ENCODE measurements at regions not wholly inside any gene's neighbourhood (a gene's known extent, or its start where the extent isn't known, plus 50 kb on each side); places are given as distances from the start of the nearest gene placed in this dataset.
A peak's percentile ranks its signal among the peaks of the same experiment; 100 is the strongest.

DNA sequence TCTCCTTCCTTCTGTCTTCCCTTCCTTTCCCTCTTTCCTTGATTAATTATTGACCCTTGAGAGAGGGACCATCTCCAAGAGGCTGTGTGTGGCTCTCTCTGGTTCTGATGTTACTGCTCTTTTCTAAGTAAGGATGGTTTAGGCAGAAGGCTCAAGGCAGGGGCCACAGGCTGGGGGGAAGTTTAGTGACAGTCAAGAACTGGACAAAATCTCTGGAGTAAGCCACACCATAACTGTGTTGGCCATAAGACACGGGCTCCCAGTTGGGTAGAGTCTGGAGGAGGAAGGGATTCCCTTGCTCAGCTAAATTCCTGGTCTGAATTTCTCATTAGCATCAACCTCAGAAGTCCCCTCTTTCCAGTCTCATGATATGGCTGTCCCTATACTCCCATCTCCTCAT, 74.7 kb downstream of the BUD13 start:
- Mint-ChIP-seq H3K9me3 (peaks cover 0 to 3% (median 0%) of the 10 kb centered on the region in 3 donors), H3K36me3 (no peaks in the 10 kb centered on the region), H3K4me3 (no peak overlapping the region), H3K27me3 (peaks cover 3% of the 10 kb centered on the region), H3K4me1 (no peaks in the 10 kb centered on the region), H3K27ac (no peak overlapping the region)

DNA sequence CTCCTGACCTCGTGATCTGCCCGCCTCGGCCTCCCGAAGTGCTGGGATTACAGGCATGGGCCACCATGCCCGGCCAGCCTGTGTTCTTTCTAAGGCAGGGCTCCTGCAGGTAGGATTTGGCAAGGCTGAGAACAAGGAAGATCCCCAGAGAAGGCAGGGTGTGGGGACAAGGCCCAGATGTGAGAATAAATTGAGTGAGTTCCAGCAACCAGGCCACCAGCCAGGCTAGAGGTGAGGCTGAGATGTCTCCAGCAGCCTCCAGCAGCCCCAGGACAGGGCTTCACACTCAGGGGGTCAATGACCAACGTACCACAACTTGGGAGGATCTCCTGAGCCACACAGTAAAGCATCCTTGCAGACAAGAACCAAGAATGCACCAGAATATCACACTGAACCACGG, 75.1 kb downstream of the BUD13 start:
- Mint-ChIP-seq H3K27ac (no peak overlapping the region), H3K9me3 (peaks cover 0 to 3% (median 0%) of the 10 kb centered on the region in 3 donors), H3K36me3 (no peaks in the 10 kb centered on the region), H3K27me3 (peaks cover 3% of the 10 kb centered on the region), H3K4me1 (no peaks in the 10 kb centered on the region), H3K4me3 (no peak overlapping the region)

DNA sequence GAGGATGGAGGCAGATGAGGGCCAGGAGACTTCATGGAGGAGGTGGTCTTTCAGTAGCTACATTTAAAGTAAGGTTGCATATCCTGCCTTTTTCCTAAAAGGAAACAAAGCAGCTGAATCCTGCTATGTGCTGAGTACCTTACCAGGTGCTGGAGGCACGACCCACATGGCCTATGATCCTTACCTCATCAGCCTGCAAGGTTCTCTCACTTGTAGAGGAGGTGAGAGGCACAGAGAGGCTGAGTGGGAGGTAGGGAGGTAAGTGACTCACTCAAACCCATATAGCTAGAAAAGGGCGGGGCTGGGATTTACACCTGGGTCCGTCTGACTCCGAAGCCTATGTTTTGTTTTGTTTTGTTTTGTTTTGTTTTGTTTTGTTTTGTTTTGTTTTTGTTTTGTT, 75.8 kb downstream of the BUD13 start:
- Mint-ChIP-seq H3K9me3 (peaks cover 0 to 3% (median 0%) of the 10 kb centered on the region in 3 donors), H3K27ac (no peak overlapping the region), H3K4me1 (no peaks in the 10 kb centered on the region), H3K4me3 (no peak overlapping the region), H3K27me3 (peaks cover 3% of the 10 kb centered on the region), H3K36me3 (no peaks in the 10 kb centered on the region)

DNA sequence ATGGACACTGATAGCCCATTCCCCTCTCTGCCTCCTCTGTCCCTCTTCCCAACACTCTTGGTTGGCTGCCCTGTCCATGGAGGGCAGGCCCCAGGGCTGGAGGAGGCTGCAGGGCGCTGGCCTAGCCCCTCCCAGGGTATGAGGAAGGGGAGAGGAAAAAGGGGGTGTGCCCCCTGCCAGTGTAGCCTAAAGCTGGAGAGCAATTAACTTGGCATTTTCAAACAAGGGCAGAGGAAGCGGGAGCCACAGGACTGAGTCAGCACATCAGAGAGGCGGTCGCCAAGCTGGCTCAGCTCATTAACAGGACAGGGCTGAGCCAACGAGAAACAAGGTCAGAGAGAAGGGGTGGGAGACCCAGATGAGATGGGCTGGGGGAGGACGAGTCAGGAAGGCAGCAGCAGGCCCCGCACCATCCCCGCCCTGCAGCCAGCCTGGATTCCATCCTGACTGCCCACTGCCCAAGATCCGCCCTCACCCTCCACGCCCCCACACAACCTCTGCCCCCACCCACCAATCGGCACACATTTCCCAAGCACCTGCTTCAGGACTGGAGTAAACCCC, 76.3 kb downstream of the BUD13 start:
- H3K27me3 Mint-ChIP-seq: peaks cover 4% of the 10 kb centered on the region
- H3K36me3 Mint-ChIP-seq: no peaks in the 10 kb centered on the region
- H3K9me3 Mint-ChIP-seq: peaks cover 0 to 3% (median 0%) of the 10 kb centered on the region in 3 donors

DNA sequence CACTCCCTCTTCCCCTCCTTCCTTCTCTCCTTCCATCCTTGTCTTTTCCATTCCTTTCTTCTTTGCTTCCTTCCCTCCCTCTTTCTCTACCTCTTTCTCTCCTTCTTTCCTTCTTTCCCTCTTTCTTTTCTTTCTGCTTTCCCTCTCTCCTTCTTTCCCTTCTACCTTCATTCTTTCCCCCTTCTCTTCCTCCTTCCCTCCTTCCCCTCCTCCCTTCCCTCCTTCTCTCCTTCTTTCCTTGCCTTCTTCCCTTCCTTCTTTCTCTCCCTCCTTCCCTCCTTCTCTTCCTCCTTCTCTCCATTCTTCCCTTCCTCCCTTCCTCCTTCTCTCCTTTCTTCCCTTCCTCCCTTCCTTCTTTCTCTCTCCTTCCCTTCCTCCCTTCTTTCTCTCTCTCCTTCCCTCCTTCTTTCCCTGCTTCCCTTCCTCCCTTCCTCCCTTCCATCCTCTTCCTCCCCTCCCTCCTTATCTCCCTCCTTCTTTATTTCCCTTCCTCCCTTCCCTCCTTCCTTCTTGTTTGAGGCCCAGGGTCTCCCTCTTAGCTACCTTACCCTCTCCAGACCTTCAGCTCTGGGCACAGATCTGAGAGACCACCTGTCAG, 77.0 kb downstream of the BUD13 start:
- H3K27ac Mint-ChIP-seq: no peak overlapping the region
- peaks cover 0 to 3% (median 0%) of the 10 kb centered on the region in 3 donors for H3K9me3 Mint-ChIP-seq
- H3K4me3 Mint-ChIP-seq: no peak overlapping the region
- no peaks in the 10 kb centered on the region for H3K36me3 Mint-ChIP-seq
- H3K27me3 Mint-ChIP-seq: peaks cover 5% of the 10 kb centered on the region
- H3K4me1 Mint-ChIP-seq: no peaks in the 10 kb centered on the region

More for the DNA sequence above, 76.3 kb downstream of the BUD13 start:
- H3K4me3 Mint-ChIP-seq: no peak overlapping the region
- H3K4me1 Mint-ChIP-seq: no peaks in the 10 kb centered on the region
- H3K27ac Mint-ChIP-seq: no peak overlapping the region

DNA sequence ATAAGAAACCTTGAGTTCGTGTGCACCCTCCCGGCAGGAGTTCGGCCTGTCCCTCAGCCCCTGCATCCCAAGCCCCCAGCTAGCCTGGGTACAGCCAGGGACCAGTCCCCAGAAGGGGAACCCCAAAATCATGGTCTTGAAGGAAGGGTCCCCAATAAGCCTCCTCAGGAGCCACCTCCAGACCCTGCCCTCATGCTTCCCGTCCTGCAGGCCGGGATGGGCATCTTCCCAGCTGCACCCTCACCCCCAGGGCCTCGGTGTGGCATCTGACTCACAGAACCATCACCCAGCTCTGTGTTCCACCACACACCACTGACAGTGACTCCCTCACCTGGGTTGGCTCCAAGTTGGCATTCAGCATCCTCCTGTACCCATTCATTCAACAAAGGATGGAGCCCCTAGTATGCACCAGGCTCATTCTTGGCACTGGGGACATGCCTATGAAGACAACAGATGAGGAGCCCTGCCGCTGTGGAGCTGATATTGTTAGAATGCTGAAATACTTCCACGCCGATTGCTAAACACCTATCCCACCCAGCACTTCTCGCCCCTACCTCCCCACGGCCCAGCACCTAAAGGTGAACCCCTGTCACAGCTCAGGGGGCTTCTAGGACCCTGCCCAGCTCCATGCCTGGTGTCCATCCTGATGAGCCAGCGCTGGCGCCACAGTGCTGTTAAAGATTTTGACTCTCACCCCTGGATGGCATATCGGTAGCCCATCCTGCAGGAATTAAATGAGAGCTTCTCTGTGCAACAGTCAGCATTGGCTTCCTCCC, 77.8 kb downstream of the BUD13 start:
- Mint-ChIP-seq H3K27ac (no peak overlapping the region), H3K36me3 (no peaks in the 10 kb centered on the region), H3K9me3 (peaks cover 0 to 3% (median 0%) of the 10 kb centered on the region in 3 donors), H3K4me3 (no peak overlapping the region), H3K27me3 (peaks cover 5% of the 10 kb centered on the region), H3K4me1 (no peaks in the 10 kb centered on the region)

DNA sequence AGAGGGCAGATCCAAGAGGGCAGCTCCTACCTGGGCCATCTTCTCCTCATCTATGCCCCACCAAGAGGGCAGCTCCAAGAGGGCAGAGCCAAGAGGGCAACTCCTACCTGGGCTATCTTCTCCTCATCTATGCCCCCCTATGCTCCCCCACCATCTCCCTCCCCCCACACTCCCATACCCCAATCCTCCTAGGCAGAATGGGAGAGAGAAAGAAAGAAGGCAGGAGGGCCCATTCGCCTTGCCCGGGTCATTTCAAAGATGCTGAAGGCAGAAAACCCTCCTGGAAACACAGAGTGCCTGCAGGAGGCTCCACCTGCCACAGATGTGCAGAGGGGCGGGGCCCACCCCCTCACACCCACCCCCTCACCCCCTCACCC, 78.5 kb downstream of the BUD13 start:
- no peak overlapping the region for H3K4me3 Mint-ChIP-seq
- H3K27me3 Mint-ChIP-seq: peaks cover 3% of the 10 kb centered on the region
- peaks cover 0 to under 1% (median 0%) of the 10 kb centered on the region in 3 donors for H3K9me3 Mint-ChIP-seq
- H3K4me1 Mint-ChIP-seq: no peaks in the 10 kb centered on the region
- no peaks in the 10 kb centered on the region for H3K36me3 Mint-ChIP-seq
- H3K27ac Mint-ChIP-seq: no peak overlapping the region

DNA sequence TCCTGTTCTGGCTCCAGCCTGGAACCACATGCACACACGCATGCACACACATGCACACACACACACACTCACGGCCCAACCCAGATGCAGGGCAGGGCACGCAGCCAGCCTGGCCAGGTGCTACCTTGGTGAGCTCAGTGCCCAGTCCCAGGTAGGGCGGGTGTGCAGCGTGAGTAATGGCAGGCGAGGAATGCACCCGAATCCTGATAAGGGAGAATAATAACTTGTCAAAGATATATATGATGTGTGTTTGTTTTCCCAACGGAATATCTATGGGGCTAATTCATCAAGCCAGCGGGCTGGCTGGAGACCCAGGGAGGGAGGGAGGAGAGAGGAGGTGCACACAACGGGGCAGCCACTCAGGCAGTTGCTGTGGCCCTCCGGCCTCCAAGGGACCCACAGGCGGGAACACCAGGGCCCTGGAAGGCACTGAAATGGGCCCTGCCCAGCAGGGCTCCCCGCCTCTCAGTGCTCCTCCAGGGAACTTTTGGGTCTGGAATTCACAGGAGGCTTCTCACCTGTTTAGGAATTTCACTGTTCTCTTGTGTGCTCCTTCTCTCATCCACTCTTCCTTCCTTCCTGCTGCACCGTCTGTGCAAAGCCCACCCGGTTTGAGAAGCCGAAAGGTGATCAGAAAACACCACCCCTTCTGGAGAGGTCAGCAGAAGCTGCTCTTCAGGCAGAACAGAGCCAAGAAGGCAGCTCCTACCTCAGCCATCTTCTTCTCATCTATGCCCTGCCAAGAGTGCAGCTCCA, 79.0 kb downstream of the BUD13 start:
- Mint-ChIP-seq H3K27ac (no peak overlapping the region), H3K9me3 (no peaks in the 10 kb centered on the region), H3K36me3 (no peaks in the 10 kb centered on the region), H3K4me3 (no peak overlapping the region), H3K4me1 (no peaks in the 10 kb centered on the region), H3K27me3 (peaks cover 3% of the 10 kb centered on the region)

DNA sequence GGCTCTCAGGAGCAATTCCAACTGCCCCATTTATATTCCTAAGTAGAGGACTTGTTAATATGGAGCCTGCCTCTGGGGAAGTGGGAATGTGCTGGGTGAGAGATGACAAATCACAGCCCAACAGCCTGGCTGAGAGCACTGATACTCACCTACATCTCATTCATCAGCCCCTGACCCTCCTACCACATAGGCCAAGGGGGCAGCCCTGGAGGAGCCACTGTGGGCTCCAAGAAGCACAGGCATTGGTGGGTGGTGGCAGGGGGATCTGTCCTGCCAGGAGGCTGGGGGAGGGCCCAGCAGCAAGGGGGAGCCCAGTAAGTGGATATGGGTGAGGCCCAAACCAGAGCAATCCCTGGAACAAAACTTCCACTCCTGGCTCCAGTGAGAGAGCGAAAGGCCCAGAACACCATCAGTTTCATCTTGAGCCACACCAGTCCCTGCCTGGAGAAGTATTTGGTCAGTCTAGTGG, 79.7 kb downstream of the BUD13 start:
- Mint-ChIP-seq H3K27me3 (peaks cover 3% of the 10 kb centered on the region), H3K4me3 (no peak overlapping the region), H3K9me3 (no peaks in the 10 kb centered on the region), H3K4me1 (no peaks in the 10 kb centered on the region), H3K27ac (no peak overlapping the region), H3K36me3 (no peaks in the 10 kb centered on the region)

DNA sequence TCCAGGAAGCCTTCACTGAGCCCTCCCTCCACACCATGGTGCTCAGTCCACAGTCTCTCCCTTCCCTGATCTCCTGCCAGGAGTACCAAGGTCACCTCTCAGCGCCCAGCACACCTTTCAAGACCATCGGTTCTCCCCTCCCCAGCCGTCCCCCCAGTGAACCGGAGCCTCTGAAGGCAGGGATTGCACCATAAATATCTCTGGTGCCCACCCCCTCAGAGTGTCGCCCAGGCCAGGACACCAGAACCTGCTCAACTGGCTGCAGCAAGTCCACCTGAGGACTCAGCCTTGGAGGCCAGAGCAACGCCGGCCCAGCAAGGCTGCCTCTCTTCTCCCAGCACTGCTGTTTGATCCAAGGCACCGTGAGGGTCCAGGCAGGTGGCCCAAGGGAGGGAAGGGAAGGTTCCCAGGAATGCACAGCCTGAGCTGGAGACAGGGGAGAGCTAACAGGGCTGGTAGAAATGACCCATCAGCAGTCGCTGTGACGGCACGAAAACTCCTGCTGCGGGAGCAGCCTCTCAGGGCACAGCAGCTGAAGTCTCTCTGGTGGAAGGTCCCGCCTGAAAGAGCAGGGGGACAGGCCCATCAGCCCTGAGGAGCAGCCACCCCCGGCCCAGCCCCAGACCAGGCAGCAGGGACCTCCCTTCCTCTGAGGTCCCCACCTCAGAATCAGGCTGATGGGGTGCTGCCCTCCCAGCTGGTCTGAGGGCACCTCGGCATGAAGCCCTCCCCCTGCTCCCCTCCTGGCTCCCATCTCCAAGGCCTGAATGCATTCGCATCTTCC, 80.3 kb downstream of the BUD13 start:
- Mint-ChIP-seq H3K27me3 (peaks cover 3% of the 10 kb centered on the region), H3K27ac (no peak overlapping the region), H3K4me1 (no peaks in the 10 kb centered on the region), H3K4me3 (peak overlapping the region in 1 of 4 donors; percentile 8), H3K36me3 (no peaks in the 10 kb centered on the region), H3K9me3 (no peaks in the 10 kb centered on the region)

DNA sequence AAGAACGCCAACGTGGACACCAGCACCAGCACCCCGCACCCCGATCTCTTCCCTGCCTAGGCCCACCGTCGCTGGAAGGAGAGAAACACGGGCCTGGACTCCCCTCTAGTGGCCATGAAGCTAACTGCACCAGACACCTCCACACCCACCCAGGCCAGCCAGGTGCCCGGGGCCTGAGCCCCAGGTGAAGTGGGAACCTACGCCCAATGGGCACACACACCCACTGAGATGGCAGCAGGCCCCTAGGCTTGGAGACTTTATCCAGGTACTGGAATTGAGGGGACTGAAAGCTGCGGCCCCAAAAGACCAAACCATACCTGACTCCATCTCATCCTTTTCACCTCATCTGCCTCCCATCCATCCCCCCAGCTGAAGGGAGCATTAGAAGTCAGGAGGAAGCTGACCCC, 81.0 kb downstream of the BUD13 start:
- Mint-ChIP-seq H3K4me1 (no peaks in the 10 kb centered on the region), H3K36me3 (no peaks in the 10 kb centered on the region), H3K9me3 (no peaks in the 10 kb centered on the region), H3K4me3 (no peak overlapping the region), H3K27ac (no peak overlapping the region), H3K27me3 (peaks cover 6% of the 10 kb centered on the region)

DNA sequence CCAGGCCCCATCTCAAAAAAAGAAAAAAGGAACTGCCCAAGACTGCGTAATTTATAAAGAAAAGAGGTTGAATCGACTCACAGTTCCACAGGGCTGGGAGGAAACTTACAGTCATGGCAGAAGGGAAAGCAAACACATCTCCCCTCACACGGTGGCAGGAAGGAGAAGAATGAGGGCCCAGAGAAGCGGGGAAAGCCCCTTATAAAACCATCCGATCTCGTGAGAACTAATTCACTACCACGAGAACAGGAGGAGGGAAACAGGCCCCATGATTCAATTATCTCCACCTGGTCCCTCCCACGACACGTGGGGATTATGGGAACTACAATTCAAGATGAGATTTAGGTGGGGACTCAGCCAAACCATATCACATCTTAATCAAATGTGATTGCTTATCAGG, 82.2 kb downstream of the BUD13 start:
- Mint-ChIP-seq H3K27ac (no peak overlapping the region), H3K4me3 (no peak overlapping the region), H3K9me3 (no peaks in the 10 kb centered on the region), H3K27me3 (peaks cover 6% of the 10 kb centered on the region), H3K36me3 (no peaks in the 10 kb centered on the region), H3K4me1 (no peaks in the 10 kb centered on the region)

DNA sequence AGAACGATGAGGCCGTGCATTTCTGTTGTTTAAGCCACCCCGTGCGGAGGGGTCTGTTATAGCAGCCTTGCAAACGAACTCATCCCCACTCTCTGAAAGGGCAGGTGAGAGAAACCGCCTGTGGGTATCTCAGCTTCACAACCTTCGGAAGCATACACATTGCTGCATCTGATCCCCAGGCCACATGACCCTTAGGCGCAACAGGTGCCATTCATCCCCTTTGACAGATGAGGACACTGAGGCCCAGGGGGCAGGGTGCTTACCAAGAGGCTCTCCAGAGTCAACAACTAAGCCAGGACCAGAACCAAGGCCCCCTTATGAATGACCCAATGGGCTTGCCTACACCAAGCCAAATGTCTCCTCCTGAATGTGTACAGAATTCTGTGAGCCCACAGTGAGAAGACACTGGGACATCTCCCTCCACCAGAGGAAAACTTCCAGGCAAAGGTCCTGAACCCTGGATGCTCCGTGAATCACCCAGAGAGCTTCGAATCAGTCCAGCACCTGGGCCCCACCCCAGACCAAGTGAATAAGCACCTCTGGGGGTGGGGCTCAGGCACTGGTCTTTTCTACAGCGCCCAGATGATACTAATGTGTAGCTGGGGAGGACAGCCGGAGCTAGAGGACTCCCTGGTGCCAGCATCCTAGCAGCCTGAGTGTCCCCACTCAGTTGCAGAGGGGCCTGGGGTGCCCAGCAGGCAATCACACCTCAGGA, 83.2 kb downstream of the BUD13 start:
- no peak overlapping the region for H3K27ac Mint-ChIP-seq
- H3K36me3 Mint-ChIP-seq: no peaks in the 10 kb centered on the region
- H3K4me3 Mint-ChIP-seq: no peak overlapping the region
- H3K27me3 Mint-ChIP-seq: peaks cover 6% of the 10 kb centered on the region
- no peaks in the 10 kb centered on the region for H3K4me1 Mint-ChIP-seq
- H3K9me3 Mint-ChIP-seq: no peaks in the 10 kb centered on the region

DNA sequence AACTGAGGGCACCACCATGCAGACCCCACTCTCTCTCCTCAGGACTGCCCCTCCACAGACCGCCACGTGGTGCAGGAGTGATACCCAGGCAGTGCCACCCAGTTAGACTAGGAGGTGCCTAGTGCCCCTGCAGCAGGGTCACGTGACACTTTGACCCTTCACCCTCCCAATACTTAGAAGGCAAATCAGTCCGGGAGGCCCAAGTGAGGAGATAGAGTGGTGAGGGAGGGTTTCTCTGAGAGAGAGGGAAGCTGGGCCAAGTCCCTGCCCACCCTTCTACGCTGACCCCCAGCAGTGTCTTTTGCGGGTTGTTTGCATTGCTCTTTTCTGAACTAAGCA, 84.6 kb downstream of the BUD13 start:
- Mint-ChIP-seq H3K9me3 (peaks cover 0 to 8% (median 6%) of the 10 kb centered on the region in 3 donors), H3K27me3 (peaks cover 4% of the 10 kb centered on the region), H3K4me3 (no peak overlapping the region), H3K27ac (peak overlapping the region in 1 of 3 donors; percentile 11), H3K4me1 (no peaks in the 10 kb centered on the region), H3K36me3 (no peaks in the 10 kb centered on the region)

All from IgD-negative memory B cell (primary cell).